GM21515 (cell line): ENCODE measurements at regions not wholly inside any gene's neighbourhood (a gene's known extent, or its start where the extent isn't known, plus 50 kb on each side); places are given as distances from the start of the nearest gene placed in this dataset.
A peak's percentile ranks its signal among the peaks of the same experiment; 100 is the strongest.
"Not testable (repeated sequence)": the region's sequence is repeated elsewhere in the genome, so short reads cannot be mapped to it uniquely, and the experiment has no call there.

Source experiments
- ATAC-seq: cut with Tn5 transposase; IDR thresholded peaks from one replicate; pipeline ENCODE4 v1.9.1; 2021; ENCODE audit not compliant: unreplicated experiment

GRCh38 chr3:87796137-87796842, 262.5 kb downstream of the CGGBP1 start:
- ATAC-seq: no peak

GRCh38 chr3:87795701-87796100, 263.1 kb downstream of the CGGBP1 start:
- ATAC-seq: no peak

DNA sequence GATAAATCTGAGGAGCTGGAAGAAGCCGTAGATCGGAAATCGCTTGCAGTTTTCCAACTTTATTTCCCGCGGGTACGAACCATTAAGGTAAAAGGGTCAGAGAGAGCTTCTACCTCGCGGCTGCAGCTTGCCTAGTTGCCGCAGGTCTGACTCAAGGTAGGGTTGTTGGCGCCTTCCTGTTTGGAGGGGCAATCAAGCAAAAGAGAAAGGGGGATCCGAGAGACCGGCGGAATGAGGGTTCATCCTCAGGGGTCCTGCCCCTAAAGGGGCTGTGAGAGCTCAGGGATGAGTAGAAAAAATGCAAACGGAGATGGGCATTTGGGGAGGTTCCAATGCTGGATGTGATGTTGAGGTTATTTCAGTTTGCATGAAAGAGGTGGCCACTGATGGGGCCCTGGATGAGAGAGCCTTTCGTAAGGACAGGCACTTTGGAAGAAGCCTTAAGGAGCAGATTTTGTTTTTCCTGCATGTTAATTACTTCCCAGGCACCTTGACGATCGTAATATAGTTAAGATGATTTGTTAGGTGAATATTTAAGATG, 265.4 kb downstream of the CGGBP1 start:
- no peak for ATAC-seq

GRCh38 chr3:87792534-87793336, 266.1 kb downstream of the CGGBP1 start, which contains the start of gene HTR1F:
TSS of gene HTR1F (plus strand) at chr3:87792706.
- no peak for ATAC-seq

DNA sequence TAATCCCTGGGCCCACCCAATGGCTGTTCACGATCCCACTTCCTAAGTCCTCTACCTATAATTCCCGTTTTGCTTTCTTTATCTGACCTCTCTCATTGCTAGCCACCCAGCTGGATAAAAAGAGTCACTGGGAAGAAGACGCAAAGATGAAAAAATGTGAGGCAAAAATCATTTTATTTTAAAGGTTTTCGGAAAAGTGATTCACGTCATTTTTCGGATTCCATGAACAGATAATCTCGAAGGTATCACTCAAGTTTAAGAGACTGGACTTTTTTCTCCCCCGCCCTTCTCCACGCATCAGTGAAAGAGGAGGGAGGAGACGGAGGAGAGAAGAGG, 266.6 kb downstream of the CGGBP1 start:
- ATAC-seq: no peak

DNA sequence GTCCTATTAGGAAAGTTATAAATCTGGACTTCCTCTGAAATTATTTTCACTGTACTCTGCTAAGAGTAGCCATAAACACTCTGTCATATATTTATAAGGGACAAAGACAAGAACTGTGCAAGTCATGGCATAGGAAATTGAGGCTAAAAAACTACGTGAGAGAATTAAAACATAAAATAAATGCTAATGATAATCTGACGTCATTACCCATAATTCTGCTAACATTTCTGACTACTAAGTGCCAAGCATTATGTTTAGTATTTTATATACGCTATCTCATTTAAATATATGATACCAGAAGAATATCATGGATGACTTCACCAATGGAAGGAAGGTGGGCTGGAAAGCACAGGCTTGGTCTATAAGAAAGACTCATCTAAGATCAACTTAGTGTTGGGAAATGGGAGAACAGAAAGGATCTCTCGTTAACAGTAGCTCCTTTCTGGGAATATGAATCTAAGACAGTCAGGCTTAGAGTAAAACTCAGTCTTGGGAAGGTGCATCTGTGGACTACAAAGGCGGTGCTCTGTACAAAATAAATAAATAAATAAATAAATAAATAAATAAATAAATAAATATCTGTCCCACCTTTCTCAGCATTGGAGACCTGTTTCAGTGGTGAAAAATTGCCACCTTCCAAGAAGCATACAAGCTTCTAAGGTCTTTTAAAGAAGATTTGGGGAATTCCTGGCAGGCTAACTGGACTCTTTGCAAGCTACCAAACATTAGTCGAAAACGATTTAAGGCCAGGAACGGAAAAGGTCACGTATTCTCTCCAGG, 267.4 kb downstream of the CGGBP1 start:
- no peak for ATAC-seq

GRCh38 chr3:87789049-87789448, 269.8 kb downstream of the CGGBP1 start:
- ATAC-seq: not testable (repeated sequence)

DNA sequence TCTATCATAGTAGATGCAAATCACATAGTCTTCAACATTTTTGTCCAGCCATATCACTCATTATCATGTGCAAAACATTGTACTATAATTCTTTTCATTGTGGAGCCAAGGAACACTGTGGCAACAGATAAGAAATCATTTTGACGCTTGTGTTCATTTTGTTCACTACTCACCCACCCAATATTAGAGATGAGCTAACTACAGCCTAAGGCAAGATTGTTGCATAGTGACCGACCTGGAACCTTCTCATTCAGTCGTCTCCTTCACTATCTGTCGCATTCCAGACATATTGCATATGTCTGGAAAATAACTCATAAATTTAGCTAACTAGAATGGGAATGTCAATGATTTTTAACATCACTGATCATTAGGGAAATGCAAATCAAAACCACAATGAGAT, 270.3 kb downstream of the CGGBP1 start:
- no peak for ATAC-seq

GRCh38 chr3:87780811-87781210, 278.0 kb downstream of the CGGBP1 start:
- no peak for ATAC-seq

DNA sequence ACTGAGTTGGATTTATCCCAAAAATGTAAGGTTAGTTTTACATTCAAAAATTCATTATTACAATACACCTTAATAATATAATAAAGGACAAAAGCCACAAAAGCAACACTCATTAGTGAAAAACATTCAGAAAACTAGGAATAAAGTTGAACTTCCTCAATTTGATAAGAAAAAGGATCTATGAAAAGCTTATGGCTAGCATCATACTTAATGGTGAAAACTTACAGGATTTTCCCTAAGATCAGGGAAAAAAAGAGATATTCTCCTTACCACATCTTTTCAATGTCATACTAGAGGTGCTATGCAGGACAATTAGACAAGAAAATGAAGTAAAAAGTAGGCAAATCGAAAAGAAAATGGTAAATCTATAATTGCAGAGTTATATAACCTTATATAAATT, 279.9 kb downstream of the CGGBP1 start:
- ATAC-seq: no peak

GRCh38 chr3:87771337-87772192, 287.2 kb downstream of the CGGBP1 start:
- peak; percentile 99 for ATAC-seq

DNA sequence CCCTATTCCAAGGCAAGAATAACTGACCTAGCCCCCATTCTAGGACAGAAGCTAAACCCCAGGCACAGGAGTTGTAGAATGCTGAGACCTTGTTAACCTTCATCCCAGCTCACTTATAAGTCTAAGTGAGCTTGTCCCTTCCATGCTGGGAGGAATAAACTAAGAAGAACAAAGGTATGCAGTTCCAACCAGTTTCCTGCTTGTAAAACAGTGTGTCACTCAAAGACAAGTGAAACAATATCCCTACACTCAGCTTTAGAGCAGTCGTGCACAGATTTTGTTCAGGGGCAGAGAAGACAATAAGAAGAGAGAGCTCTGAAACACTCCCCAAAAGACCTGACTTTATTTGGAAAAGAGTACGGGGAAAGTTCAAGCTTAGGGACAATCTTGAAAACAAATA, 292.1 kb downstream of the CGGBP1 start:
- no peak for ATAC-seq

DNA sequence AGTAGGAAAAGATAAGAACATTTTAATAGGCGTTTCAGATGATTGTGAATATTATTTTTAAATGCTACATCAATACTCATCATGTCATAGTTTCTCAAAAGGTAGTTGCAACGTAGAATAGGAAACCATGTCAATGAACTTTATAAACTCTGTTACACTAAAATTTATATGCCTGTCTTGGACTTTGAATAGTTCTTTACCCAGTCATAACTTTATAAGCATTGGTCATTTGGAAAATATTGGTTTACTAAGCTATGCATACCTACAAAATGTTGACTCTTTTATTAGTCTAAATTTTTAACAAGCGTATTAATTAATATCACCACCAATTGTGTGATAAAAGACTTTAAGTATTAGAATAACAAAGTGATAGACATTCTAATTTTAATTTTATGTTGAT, 293.5 kb downstream of the CGGBP1 start:
- no peak for ATAC-seq

GRCh38 chr3:87761795-87762194, 297.0 kb downstream of the CGGBP1 start:
- ATAC-seq: no peak

DNA sequence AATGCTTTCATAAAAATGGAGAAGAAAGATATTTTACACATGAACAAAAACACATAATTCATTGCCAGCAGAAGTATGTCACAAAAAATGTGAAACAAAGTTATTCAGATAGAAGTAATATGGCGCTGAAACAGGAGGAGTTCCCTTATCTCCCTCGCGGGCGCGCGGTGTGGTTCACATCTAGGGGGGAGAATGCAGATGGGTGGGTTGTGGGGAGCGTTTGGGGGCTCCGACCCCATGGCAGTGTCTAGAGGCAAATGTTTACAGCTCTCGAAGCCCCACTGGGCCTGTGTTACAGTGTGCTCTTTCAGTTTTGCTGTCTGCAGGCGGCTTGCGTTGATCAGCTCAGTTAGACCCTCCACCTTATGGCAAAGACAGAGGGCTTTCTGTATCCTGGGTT, 297.5 kb downstream of the CGGBP1 start:
- no peak for ATAC-seq

DNA sequence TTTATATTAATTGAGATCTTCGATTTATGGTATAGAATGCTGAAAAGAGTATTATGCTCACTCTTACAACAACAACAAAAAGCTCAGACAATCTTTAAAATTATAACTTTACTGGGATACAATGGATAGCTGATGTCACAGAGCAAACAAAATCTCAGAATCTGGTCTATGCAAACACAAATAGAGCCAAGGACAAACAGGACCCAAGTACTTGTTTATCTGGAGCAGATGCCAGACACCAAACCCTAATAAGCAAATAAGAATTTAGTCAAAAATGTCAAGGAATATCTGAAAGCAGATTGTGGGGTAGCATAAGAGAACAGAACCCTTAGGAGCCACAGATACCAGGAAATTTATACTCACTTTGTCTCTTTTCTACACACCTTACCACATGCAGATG, 302.2 kb downstream of the CGGBP1 start:
- no peak for ATAC-seq

- ATAC-seq: no peak
These were observed 303.0 kb downstream of the CGGBP1 start for GRCh38 chr3:87755852-87756251.

DNA sequence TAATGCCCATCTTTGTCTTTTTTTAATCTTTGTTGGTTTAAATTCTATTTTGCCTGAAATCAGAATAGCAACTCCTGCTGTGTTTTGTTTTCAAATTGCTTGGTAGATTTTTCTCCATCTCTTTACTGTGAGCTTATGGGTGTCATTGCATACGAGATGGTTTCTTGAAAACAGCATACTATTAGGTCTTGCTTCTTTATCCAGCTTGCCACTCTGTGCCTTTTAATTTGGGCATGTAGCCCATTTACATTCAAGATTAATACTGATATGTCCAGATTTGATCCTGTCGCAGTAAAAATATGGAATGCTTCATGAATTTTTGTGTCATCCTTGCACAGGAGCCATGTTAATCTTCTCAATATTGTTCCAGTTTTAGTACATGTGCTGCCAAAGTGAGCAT, 316.6 kb downstream of the CGGBP1 start:
- no peak for ATAC-seq

- not testable (repeated sequence) for ATAC-seq
These were observed 317.9 kb downstream of the CGGBP1 start for GRCh38 chr3:87740894-87741293.

GRCh38 chr3:87737817-87738216, 321.0 kb downstream of the CGGBP1 start:
- not testable (repeated sequence) for ATAC-seq
